PC-3 (cell line): ENCODE measurements at regions not wholly inside any gene's neighbourhood (a gene's known extent, or its start where the extent isn't known, plus 50 kb on each side); places are given as distances from the start of the nearest gene placed in this dataset.
A peak's percentile ranks its signal among the peaks of the same experiment; 100 is the strongest.

ENCODE experiments used
- ATAC-seq: fragments of 200-7000 bp; cut with Tn5 transposase; 2 replicates; pipeline ENCODE4 v1.9.1; 2020; ENCODE audit warnings: mild to moderate bottlenecking, moderate library complexity
- BruUV-seq: library from RNA; stranded (reverse); fragments of 400-500 nt; replicated peaks from 2 replicates; lab custom pipeline; 2021; lab: Mats Ljungman, UMichigan
- CTCF ChIA-PET: fragments of 300-600 bp; sonication (Branson Sonifier 250); formaldehyde crosslinking; loops from one replicate; lab custom pipeline; 2022; ENCODE audit warnings: antibody characterized with exemption; lab: Charles Lee
- POLR2A ChIA-PET: fragments of 300-600 bp; sonication (Branson Sonifier 250); formaldehyde crosslinking; loops from one replicate; lab custom pipeline; 2022; ENCODE audit warnings: antibody characterized with exemption; ENCODE audit not compliant: unreplicated experiment; lab: Charles Lee
- DNase-seq: peaks from one replicate; pipeline ENCODE4 v3.0.0-alpha.2; 2015
- H2AFZ ChIP-seq: fragments of 300-600 bp; sonication (generic); 2 replicates; pipeline ENCODE4 v1.6.0; 2016; ENCODE audit warnings: antibody characterized with exemption, low read length
- H3F3A ChIP-seq: fragments of 300-600 bp; sonication (generic); one replicate; pipeline ENCODE4 v1.6.0; 2017; ENCODE audit warnings: antibody characterized with exemption, low read length, control low read depth, mild to moderate bottlenecking; ENCODE audit not compliant: unreplicated experiment
- H3K27ac ChIP-seq: fragments of 300-600 bp; sonication (generic); 2 replicates; pipeline ENCODE4 v1.5.1; 2016; ENCODE audit warnings: mild to moderate bottlenecking, low read length
- H3K27me3 ChIP-seq: fragments of 300-600 bp; sonication (generic); 2 replicates; pipeline ENCODE4 v1.6.1; 2016; ENCODE audit warnings: low read length, mixed read lengths
- H3K36me3 ChIP-seq: fragments of 300-600 bp; sonication (generic); 2 replicates; pipeline ENCODE4 v1.6.1; 2016; ENCODE audit warnings: low read depth, mixed run types, low read length, mixed read lengths
- H3K4me1 ChIP-seq: fragments of 300-600 bp; sonication (generic); 2 replicates; pipeline ENCODE4 v1.5.1; 2016; ENCODE audit warnings: low read length; ENCODE audit not compliant: insufficient read depth
- H3K4me2 ChIP-seq: fragments of 300-600 bp; sonication (generic); 2 replicates; pipeline ENCODE4 v1.6.0; 2016; ENCODE audit warnings: low read length
- H3K4me3 ChIP-seq: fragments of 300-600 bp; sonication (generic); 2 replicates; pipeline ENCODE4 v1.5.1; 2016; ENCODE audit warnings: mild to moderate bottlenecking, low read length, mixed read lengths
- H3K79me2 ChIP-seq: fragments of 300-600 bp; sonication (generic); 2 replicates; pipeline ENCODE4 v1.6.1; 2017; ENCODE audit warnings: low read length, mixed read lengths
- H3K9ac ChIP-seq: fragments of 300-600 bp; sonication (generic); 2 replicates; pipeline ENCODE4 v1.6.0; 2016; ENCODE audit warnings: mild to moderate bottlenecking, low read length
- H3K9me2 ChIP-seq: fragments of 300-600 bp; sonication (generic); replicated peaks from 2 replicates; pipeline ENCODE4 v1.6.1; 2016; ENCODE audit warnings: mixed run types, low read length, mixed read lengths
- H3K9me3 ChIP-seq: fragments of 300-600 bp; sonication (generic); 2 replicates; pipeline ENCODE4 v1.6.1; 2016; ENCODE audit warnings: low read length, mixed read lengths
- H4K20me1 ChIP-seq: fragments of 300-600 bp; sonication (generic); 2 replicates; pipeline ENCODE4 v1.6.1; 2016; ENCODE audit warnings: low read length, mixed read lengths
- CTCF ChIP-seq: fragments of 300-600 bp; sonication (generic); conservative IDR thresholded peaks from 2 replicates; pipeline ENCODE4 v1.5.1; 2017; ENCODE audit warnings: antibody characterized with exemption, low read depth, mild to moderate bottlenecking, low read length
- EZH2 ChIP-seq: fragments of 300-600 bp; sonication (generic); IDR thresholded peaks from one replicate; pipeline ENCODE4 v1.6.1; 2017; ENCODE audit warnings: antibody characterized with exemption, mild to moderate bottlenecking, low read length; ENCODE audit not compliant: unreplicated experiment
- EZH2phosphoT487 ChIP-seq: fragments of 300-600 bp; sonication (generic); IDR thresholded peaks from 2 replicates; pipeline ENCODE4 v1.6.1; 2018; ENCODE audit warnings: mild to moderate bottlenecking, antibody characterized with exemption, low read length, borderline replicate concordance
- intact Hi-C: fragments of 100-400 bp; cut with micrococcal nuclease; formaldehyde crosslinking; loops from 2 replicates; pipeline ENCODE4 v1.9.0; 2023

GRCh38 chr6:51450958-51451357 is 632.3 kb downstream of the TFAP2B start:
- POLR2A ChIA-PET = no interaction called here
- Histone ChIP-seq H3K27ac (no peak overlapping the region), H3F3A (no peaks in the 10 kb centered on the region), H3K4me2 (no peak overlapping the region), H3K9ac (no peak overlapping the region), H3K9me2 (no peaks in the 10 kb centered on the region), H3K4me3 (no peak overlapping the region), H3K4me1 (no peaks in the 10 kb centered on the region), H3K36me3 (no peaks in the 10 kb centered on the region), H2AFZ (no peak overlapping the region), H4K20me1 (no peaks in the 10 kb centered on the region), H3K27me3 (peaks cover 38% of the 10 kb centered on the region), H3K79me2 (no peaks in the 10 kb centered on the region), H3K9me3 (no peaks in the 10 kb centered on the region)
- intact Hi-C loops = no loop called here
- no TSS peak for BruUV-seq
- DNase-seq (no peak), ATAC-seq (no peak)
- TF ChIP-seq EZH2 = no peak
- TF ChIP-seq CTCF = no peak
- TF ChIP-seq EZH2phosphoT487 = no peak
- CTCF ChIA-PET = no interaction called here

GRCh38 chr6:51456282-51456681 is 631.1 kb downstream of the PKHD1 start:
- H3K27me3 ChIP-seq = peaks cover 34% of the 10 kb centered on the region
- H2AFZ ChIP-seq = no peak overlapping the region
- H3K9ac ChIP-seq = no peak overlapping the region
- no TSS peak for BruUV-seq
- no peaks in the 10 kb centered on the region for H3K36me3 ChIP-seq
- no peaks in the 10 kb centered on the region for H4K20me1 ChIP-seq
- POLR2A ChIA-PET = no interaction called here
- ATAC-seq (no peak), DNase-seq (no peak)
- H3K9me3 ChIP-seq = no peaks in the 10 kb centered on the region
- H3K4me3 ChIP-seq = no peak overlapping the region
- no peak overlapping the region for H3K27ac ChIP-seq
- no peak for TF ChIP-seq CTCF
- no peak for TF ChIP-seq EZH2phosphoT487
- no peak for TF ChIP-seq EZH2
- no peaks in the 10 kb centered on the region for H3K4me1 ChIP-seq
- no peaks in the 10 kb centered on the region for H3K79me2 ChIP-seq
- H3K9me2 ChIP-seq = no peaks in the 10 kb centered on the region
- intact Hi-C loops = no loop called here
- no peak overlapping the region for H3K4me2 ChIP-seq
- no peaks in the 10 kb centered on the region for H3F3A ChIP-seq
- CTCF ChIA-PET = no interaction called here

GRCh38 chr6:51459958-51460357 is 627.5 kb downstream of the PKHD1 start:
- BruUV-seq = no TSS peak
- H3K27ac ChIP-seq = no peak overlapping the region
- no peaks in the 10 kb centered on the region for H3K4me1 ChIP-seq
- H3K4me3 ChIP-seq = no peak overlapping the region
- ChIA-PET CTCF (no interaction called here), POLR2A (no interaction called here)
- H3K9me2 ChIP-seq = no peaks in the 10 kb centered on the region
- intact Hi-C loops = no loop called here
- no peaks in the 10 kb centered on the region for H3F3A ChIP-seq
- peak overlapping the region; percentile 43; the same call in 1 of the 2 replicates for H2AFZ ChIP-seq
- no peaks in the 10 kb centered on the region for H3K79me2 ChIP-seq
- H3K9ac ChIP-seq = no peak overlapping the region
- ATAC-seq (no peak), DNase-seq (no peak)
- H4K20me1 ChIP-seq = no peaks in the 10 kb centered on the region
- TF ChIP-seq EZH2phosphoT487 (no peak), CTCF (no peak), EZH2 (no peak)
- no peaks in the 10 kb centered on the region for H3K36me3 ChIP-seq
- no peaks in the 10 kb centered on the region for H3K9me3 ChIP-seq
- peaks cover 20% of the 10 kb centered on the region; the same call in 1 of the 2 replicates for H3K27me3 ChIP-seq
- H3K4me2 ChIP-seq = no peak overlapping the region
